Hepatocyte (in vitro differentiated cells): ENCODE measurements at regions not wholly inside any gene's neighbourhood (a gene's known extent, or its start where the extent isn't known, plus 50 kb on each side); places are given as distances from the start of the nearest gene placed in this dataset.

Experiments
- DNase-seq: peaks from one replicate; pipeline ENCODE4 v3.0.0-alpha.2; 2016; ENCODE audit warnings: low spot score
- H2AFZ ChIP-seq: fragments of 200-600 bp; sonication (generic); 2 replicates; pipeline ENCODE4 v1.6.0; 2016; ENCODE audit warnings: antibody characterized with exemption, mild to moderate bottlenecking
- H3K27ac ChIP-seq: fragments of 200-600 bp; sonication (generic); 2 replicates; pipeline ENCODE4 v1.5.1; 2016; ENCODE audit warnings: mild to moderate bottlenecking
- H3K27me3 ChIP-seq: fragments of 200-600 bp; sonication (generic); 2 replicates; pipeline ENCODE4 v1.6.1; 2016
- H3K36me3 ChIP-seq: fragments of 200-600 bp; sonication (generic); replicated peaks from 2 replicates; pipeline ENCODE4 v1.5.1; 2016; ENCODE audit warnings: low read depth; ENCODE audit not compliant: insufficient read depth
- H3K4me1 ChIP-seq: fragments of 200-600 bp; sonication (generic); 2 replicates; pipeline ENCODE4 v1.5.1; 2016; ENCODE audit warnings: mild to moderate bottlenecking, moderate library complexity; ENCODE audit not compliant: insufficient read depth
- H3K4me2 ChIP-seq: fragments of 200-600 bp; sonication (generic); 2 replicates; pipeline ENCODE4 v1.6.0; 2016
- H3K4me3 ChIP-seq: fragments of 200-600 bp; sonication (generic); 2 replicates; pipeline ENCODE4 v1.5.1; 2016; ENCODE audit warnings: mild to moderate bottlenecking
- H3K79me2 ChIP-seq: fragments of 200-600 bp; sonication (generic); 2 replicates; pipeline ENCODE4 v1.6.0; 2017; ENCODE audit warnings: mild to moderate bottlenecking
- H3K9me2 ChIP-seq: fragments of 200-600 bp; sonication (generic); replicated peaks from 2 replicates; pipeline ENCODE4 v1.6.0; 2017; ENCODE audit warnings: mild to moderate bottlenecking; ENCODE audit not compliant: insufficient read depth
- H3K9me3 ChIP-seq: fragments of 200-600 bp; sonication (generic); 2 replicates; pipeline ENCODE4 v1.5.1; 2016; ENCODE audit warnings: low read depth, mild to moderate bottlenecking
- H4K20me1 ChIP-seq: fragments of 200-600 bp; sonication (generic); 2 replicates; pipeline ENCODE4 v1.6.0; 2016; ENCODE audit warnings: mild to moderate bottlenecking; ENCODE audit not compliant: insufficient read depth, poor library complexity, severe bottlenecking
- CTCF ChIP-seq: fragments of 200-600 bp; sonication (generic); IDR thresholded peaks from 2 replicates; pipeline ENCODE4 v1.5.1; 2016; ENCODE audit warnings: antibody characterized with exemption, mild to moderate bottlenecking; ENCODE audit not compliant: poor library complexity
- EZH2 ChIP-seq: fragments of 200-600 bp; sonication (generic); IDR thresholded peaks from 2 replicates; pipeline ENCODE4 v1.6.1; 2016; ENCODE audit warnings: antibody characterized with exemption, mild to moderate bottlenecking, borderline replicate concordance
- EZH2phosphoT487 ChIP-seq: fragments of 200-600 bp; sonication (generic); IDR thresholded peaks from one replicate; pipeline ENCODE4 v1.6.1; 2018; ENCODE audit warnings: antibody characterized with exemption, mild to moderate bottlenecking, low read depth, moderate library complexity; ENCODE audit not compliant: unreplicated experiment, severe bottlenecking
- WGBS: methylation state at CpG from one replicate; pipeline ENCODE4 v1.1.6; 2016; ENCODE audit warnings: low lambda C conversion rate; ENCODE audit errors: missing lambda C conversion rate; 5-methylcytosine and 5-hydroxymethylcytosine counted together

GRCh38 chr1:201599548-201599947 is 60.6 kb downstream of the NAV1 start:
- Histone ChIP-seq H3K36me3 (no peaks in the 10 kb centered on the region), H3K4me3 (no peak overlapping the region), H4K20me1 (no peaks in the 10 kb centered on the region), H3K9me3 (no peaks in the 10 kb centered on the region), H3K79me2 (no peaks in the 10 kb centered on the region), H3K27me3 (no peaks in the 10 kb centered on the region), H3K9me2 (no peaks in the 10 kb centered on the region), H3K4me2 (no peak overlapping the region), H2AFZ (no peak overlapping the region), H3K27ac (peak overlapping the region; percentile 55), H3K4me1 (peaks cover 12% of the 10 kb centered on the region)
- TF ChIP-seq EZH2phosphoT487 (no peak), CTCF (no peak), EZH2 (no peak)
- WGBS = 54% methylated on average over 8 of the region's 8 CpGs
- peak; percentile 18 for DNase-seq

- TF ChIP-seq EZH2 (no peak), CTCF (no peak), EZH2phosphoT487 (no peak)
- H2AFZ ChIP-seq = no peak overlapping the region
- no peaks in the 10 kb centered on the region for H3K27me3 ChIP-seq
- no peaks in the 10 kb centered on the region for H3K36me3 ChIP-seq
- DNase-seq = peak; percentile 59
- no peaks in the 10 kb centered on the region for H3K9me3 ChIP-seq
- H3K4me3 ChIP-seq = no peak overlapping the region
- WGBS = 73% methylated on average over 7 of the region's 7 CpGs
- no peak overlapping the region for H3K4me2 ChIP-seq
- peak overlapping the region; percentile 48 for H3K27ac ChIP-seq
- no peaks in the 10 kb centered on the region for H4K20me1 ChIP-seq
- no peaks in the 10 kb centered on the region for H3K9me2 ChIP-seq
- H3K4me1 ChIP-seq = peaks cover 12% of the 10 kb centered on the region
- no peaks in the 10 kb centered on the region for H3K79me2 ChIP-seq
Measured at GRCh38 chr1:201602413-201603265, 63.7 kb downstream of the NAV1 start.

GRCh38 chr1:201603613-201604232 is 64.8 kb downstream of the NAV1 start:
- TF ChIP-seq EZH2 = no peak
- no peak for TF ChIP-seq CTCF
- TF ChIP-seq EZH2phosphoT487 = no peak
- Histone ChIP-seq H3K27ac (peak overlapping the region; percentile 48), H3K9me2 (no peaks in the 10 kb centered on the region), H2AFZ (no peak overlapping the region), H3K4me3 (no peak overlapping the region), H3K4me2 (no peak overlapping the region), H3K79me2 (no peaks in the 10 kb centered on the region), H3K9me3 (no peaks in the 10 kb centered on the region), H3K27me3 (no peaks in the 10 kb centered on the region), H4K20me1 (no peaks in the 10 kb centered on the region), H3K4me1 (peaks cover 12% of the 10 kb centered on the region), H3K36me3 (no peaks in the 10 kb centered on the region)
- no peak for DNase-seq
- WGBS = 88% methylated on average over 8 of the region's 8 CpGs
